GM19043 (cell line): ENCODE measurements at regions not wholly inside any gene's neighbourhood (a gene's known extent, or its start where the extent isn't known, plus 50 kb on each side); places are given as distances from the start of the nearest gene placed in this dataset.

Experiments used
- ATAC-seq: cut with Tn5 transposase; IDR thresholded peaks from one replicate; pipeline ENCODE4 v1.9.1; 2021; ENCODE audit warnings: low read depth; ENCODE audit not compliant: unreplicated experiment

DNA sequence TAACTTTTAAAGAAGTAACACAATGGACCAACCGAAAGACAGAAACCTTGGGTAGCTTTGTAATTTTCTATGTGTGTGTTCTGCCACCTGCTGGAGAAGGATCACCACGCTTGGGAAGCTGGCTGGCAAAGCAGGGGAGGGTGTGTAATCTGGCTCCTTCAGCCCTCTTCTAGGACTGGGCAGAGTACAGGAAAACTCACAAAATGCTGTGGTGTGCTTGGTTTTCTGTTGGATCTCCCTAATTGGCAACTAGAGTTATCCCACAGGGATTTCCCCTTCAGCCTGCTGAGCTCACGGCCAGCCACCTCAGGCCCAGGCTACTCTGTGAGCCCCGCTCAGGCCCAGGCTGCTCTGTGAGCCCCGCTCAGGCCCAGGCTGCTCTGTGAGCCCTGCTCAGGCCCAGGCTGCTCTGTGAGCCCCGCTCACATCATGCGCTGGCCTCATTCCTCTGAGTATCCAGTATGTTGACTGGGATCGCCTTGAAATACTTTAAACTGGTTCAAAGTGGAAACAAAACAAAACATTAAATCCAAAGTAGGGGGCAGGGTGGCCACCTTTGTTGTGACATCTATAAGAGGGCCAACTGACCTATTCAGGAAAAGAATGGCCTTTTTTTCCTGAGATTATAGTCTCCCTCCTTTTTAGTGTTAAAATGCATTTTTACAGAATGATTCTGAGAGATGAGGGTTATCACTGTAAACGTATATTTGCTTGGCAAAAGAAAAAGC lies 52.0 kb upstream of the RNU6-8 start:
- ATAC-seq, result no peak

DNA sequence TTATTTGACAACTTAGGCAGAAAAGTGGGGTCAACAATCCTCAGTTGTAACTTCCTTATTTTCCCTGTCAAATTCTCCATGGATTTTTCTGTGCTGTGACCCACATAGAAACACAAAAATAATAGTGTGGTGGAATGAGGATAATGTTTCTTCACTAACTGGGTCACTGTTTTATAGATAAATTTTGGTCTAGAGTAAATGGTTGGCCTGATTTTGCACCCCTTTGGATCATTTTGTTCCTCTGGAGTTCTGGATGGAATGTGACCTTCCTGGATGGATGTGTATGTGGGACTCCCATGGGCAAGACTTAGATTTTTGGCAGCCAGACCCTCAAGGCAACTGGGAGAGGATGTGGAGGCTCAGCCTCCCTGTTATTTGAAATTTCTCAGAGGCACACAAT lies 52.7 kb upstream of the RNU6-8 start:
- ATAC-seq, result no peak

DNA sequence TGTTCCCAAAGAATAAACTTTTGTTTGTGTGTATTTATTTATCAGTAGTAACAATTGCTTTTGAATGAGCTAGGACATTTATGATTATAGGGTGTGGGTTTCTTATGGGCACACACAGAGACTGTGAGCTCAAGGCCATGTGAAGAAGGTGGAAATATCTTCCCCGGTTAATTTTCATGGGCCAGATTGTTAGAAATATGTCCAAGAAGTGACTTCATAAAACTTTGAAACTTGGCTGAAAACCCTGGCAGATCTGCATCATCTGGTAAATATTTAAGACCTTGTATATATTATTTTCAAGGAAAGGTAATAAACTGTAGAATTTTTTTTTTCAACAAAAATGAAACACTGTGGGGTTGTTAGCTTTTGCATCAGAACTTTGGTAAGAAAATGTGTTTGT lies 53.5 kb upstream of the RNU6-8 start:
- ATAC-seq, result no peak

DNA sequence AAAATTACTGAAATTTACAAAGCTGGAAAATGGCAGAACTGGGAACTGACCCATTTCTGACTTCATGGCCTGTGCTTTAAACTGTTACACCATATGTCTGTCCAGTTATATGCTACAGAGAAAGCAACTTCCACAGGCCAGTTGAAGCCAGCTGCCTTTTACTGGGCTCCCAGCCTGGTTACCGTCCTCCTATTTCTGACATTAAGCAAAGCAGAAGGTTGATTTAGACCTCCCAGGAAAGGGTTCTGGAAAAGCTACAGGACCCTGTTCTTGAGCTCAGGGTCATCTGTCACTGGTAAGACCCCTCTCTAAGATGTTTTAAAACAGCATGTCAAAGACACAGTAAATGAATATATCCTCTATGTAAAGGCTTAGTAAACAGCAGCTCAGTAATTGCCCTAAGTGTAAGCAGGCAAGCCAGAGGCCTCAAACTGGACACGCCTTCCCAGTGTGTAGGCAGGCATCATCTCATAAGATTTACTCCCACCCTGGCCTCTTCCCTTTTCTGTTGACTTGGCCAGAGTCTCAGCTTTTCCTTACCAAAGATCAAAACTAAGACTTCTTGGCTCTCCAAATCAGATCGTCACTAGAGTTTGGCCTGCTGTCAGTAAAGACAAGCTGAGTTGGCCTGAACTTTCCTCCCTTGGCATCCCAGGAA lies 55.4 kb upstream of the RNU6-8 start:
- ATAC-seq, result no peak

- peak; percentile 85 for ATAC-seq
These were observed 56.4 kb upstream of the RNU6-8 start for GRCh38 chr14:32259368-32260013.

DNA sequence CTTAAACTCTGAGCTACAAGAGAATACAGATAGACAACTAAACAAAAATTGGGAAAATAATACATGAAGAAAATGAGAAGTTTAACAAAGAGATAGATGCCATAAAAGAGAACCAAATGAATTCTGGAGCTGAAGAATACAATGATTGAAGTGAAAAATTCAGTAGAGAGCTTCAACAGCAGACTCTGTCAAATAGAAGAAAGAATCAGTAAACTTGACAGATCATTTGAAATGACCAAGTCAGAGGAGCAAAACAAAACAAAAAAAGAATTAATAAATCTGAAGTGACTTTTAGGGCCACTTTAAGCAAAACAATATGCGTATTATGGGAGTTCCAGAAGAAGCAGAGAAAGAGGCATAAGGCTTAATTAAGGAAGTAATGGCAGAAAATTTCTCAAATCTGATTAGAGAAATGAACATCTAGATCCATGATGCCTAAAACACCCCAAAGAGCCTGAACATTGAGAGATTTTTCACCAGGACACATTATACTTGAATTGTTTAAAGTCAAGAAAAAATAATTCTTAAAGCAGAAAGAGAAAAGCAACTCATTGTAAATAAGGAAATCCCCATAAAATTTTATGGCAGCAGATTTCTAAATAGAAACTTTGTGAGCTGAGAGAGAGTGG lies 61.0 kb upstream of the RNU6-8 start:
- ATAC-seq, result no peak

GRCh38 chr14:32265584-32265983 lies 62.5 kb upstream of the RNU6-8 start:
- ATAC-seq, result no peak

- no peak for ATAC-seq
These were observed 51.1 kb upstream of the AKAP6 start for GRCh38 chr14:32277998-32278397.
